ENCODE measurements at regions not wholly inside any gene's neighbourhood (a gene's known extent, or its start where the extent isn't known, plus 50 kb on each side); places are given as distances from the start of the nearest gene placed in this dataset.
A peak's percentile ranks its signal among the peaks of the same experiment; 100 is the strongest.
"Not testable (repeated sequence)": the region's sequence is repeated elsewhere in the genome, so short reads cannot be mapped to it uniquely, and the experiment has no call there.

DNA sequence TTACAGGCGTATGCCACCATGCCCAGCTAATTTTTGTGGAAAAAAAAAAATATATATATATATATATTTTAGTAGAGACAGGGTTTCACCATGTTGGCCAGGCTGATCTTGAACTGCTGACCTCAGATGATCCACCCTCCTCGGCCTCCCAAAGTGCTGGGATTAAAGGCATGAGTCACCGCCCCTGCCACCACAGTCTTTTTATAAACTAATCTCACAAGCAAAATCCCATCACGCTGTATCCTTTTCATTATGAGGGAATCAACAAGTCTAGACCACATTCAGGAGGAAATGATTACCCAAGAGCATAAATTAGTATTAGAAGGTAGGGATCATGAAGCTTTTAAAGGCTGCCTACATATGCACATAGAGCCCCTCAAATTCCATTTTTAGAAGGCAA, 210.6 kb upstream of the NBEA start:
- DNase-seq, result no peak

DNA sequence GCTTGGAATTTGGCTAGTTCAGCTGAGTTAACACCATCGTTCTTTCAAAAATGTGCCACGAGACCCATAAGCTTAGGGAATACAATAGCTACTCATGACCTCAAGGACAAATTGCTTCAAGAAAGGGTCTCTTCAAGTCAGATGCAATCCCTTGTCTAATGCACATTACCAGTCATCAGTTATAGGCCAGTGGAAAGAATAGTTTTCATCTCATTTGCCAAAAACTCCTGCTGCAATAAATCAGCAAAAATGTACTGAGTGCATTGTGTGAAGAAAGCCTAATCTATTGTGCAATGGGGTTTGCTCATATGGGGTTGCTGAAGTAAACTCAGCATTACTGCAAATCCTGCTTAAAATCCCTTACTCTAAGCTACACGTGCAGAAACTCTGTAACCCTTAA, 208.3 kb upstream of the NBEA start:
- DNase-seq, result no peak

DNA sequence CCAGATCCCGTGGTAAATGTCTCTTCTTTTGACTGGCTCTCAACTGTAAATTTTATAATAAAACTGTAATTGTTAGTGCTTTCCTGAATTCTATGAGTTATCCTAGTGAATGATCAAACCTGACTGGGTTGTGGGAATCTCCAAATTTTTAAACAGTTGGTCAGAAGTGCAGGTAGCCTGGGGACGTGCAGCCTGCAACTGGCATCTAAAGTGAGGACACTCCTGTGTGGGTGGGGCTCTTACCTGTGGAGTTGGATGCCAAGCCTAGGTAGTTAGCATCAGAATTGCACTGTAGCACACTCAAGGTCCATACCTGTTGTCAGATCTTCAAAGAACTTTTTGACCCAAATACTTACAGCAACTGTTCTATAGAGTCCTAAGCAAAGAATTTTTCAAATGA, 207.1 kb upstream of the NBEA start:
- DNase-seq, result no peak

DNA sequence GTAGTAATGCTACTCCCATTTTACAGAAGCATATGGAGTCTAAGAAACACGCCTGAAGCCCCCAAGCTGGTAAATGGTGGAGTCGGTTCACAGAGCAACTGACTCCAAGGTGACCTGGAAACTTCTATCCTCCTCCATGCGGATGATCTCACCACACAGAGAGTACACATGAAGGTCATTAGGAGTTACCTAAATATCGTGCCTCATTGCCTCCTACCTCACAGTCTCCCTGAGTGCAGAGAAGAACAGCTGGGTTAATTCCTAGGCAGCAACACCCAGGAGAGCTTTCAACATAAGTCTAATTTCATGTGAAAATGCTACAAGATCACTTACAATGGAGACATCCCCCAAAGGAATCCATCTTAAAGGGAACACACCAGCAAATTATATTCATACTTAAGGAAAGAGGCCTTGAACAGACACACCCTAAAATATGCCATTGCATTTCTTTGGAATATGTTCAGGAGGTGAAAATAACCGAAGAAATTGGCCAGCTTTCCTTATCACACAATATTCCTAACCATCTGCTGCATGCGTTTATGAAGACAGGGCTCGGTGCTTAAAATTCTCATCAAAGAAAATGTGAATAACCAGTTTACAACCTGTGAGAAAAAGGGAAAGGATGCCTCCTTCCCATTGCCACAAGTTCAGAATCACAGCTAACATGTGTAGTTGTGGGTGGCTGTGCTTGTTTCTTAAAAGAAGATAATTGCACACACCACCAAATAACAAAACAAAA, 203.6 kb upstream of the NBEA start:
- DNase-seq, result no peak

DNA sequence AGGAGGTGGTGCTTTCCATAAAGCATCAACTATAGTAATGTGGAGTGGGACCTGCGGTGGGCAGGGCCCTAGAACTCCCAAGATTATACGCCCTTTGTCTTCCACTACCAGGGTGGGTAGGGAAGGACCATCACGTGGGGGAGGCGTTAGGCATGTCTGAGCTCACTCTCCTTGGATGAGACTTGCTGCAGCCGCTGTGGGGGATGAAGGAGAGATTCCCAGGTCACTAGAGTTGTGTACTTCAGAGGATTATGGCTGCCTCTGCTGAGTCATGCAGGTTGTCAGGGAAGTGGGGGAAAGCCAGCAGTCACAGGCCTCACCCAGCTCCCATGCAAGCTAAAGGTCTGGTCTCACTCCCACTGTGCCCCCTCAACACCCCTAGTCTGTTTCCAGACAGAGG, 195.0 kb upstream of the NBEA start:
- DNase-seq, result not testable (repeated sequence)

DNA sequence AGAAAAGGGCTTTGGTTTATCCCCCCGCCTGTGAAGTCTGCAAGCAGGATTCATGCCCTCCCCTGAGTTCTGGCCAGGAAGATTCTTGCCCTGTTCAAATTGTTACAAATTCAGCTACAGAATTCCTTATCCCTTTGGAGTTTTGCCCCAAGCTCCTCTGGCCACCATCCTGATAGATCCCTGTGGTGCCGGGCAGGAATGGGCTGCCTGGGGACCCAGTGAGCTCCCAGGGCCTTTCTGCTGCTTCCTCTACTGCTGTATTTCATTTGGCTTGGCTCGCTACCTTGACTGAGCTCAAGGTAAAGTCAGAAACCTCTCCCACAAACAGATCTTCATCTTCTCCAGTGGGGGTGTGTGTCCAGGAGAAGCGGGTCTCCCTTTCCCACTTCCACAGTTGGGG, 194.6 kb upstream of the NBEA start:
- no peak for DNase-seq

DNA sequence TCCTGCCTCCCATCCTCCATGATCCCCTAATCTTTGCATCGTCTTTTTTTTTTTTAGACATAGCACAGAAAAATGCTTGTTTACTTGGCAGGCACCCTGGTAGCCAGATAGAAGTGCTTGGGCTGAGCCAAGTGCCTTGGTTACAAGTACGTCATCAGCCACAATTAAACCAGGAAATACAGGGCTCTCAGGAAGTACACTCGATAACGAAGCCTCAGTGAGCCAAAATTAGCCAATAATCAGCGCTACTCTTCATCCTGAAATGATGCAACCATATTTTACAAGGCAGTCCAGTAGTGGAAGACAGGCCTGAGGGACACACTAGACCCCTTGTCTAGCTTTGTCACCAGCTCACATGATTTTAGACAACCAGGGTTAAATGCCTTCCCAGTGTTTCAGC, 194.0 kb upstream of the NBEA start:
- peak; percentile 6 for DNase-seq

DNA sequence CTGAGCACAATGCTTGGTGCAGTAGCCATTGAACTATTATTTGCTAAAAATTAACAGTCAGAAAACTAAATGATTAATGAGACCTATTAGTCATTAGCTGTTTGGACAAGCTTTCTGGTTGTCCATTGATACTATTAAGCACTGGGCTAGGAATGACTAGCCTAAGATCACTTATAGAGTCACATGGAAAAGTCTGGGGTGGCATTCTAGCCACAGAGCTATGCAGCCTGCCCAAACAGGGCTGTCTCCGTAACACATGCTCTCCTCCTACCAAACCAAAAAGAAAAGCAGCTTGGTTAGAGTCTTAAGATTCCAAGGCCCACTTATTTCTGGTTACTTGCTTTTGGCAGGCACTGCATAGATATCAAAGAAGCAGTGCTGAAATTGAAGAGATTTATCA, 193.5 kb upstream of the NBEA start:
- no peak for DNase-seq

DNA sequence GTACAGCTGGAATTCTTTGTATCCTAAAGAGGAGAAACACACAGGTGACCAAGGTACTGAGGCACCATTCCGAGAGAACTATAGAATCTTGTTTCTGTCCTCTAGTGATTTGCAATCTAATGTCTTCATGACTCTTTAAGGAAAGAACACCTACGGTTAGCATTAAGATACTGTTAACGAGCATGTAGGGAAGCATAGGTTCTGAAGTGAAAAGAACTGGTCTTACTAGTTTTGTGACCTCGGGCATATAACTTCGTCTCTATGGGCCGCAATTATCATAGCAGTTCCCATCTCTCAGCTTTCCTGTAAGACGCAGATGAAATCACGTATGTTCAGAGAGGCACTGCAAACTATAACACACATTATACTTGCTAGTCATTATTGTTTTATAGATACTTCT, 193.0 kb upstream of the NBEA start:
- DNase-seq, result no peak

DNA sequence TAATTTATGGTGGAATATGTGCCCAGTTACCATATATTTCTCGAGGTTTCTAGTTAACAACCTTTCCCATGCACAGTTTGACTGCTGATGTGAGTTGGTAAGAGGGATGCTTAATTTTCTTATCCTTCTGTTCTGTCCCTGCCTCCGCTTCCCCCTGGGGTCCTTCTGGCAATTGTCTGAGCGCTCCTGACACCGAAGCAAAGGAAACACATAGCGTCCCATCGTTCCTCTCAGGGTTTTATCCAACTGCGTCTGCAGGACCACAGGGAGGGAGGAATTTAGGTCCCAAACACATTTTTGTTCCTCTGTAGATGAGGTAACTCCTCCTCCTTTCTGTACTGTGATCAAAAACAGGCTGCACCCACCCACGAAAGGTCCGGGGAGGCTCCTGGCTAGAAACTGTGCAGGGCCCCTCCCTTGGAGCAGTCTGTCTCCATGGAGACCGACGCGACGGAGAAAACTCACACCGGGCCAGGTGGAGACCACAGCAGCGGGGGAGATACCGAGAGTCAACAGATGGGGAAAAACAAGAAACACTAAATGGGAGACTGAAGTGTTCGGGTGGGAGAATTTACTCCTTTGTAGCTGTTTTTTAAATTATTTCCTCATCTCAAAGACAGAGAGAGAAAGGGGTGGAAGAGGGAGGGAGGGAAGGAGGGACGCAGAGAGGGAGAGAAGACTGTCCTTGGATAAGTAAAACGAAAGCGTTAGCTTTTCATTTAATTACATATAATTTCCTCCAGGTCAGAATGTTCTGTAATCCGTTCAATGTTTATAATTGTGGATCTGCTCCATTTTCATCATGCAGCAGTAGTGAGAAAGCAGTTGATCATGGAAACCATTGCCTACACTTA, 191.8 kb upstream of the NBEA start:
- DNase-seq, result no peak

DNA sequence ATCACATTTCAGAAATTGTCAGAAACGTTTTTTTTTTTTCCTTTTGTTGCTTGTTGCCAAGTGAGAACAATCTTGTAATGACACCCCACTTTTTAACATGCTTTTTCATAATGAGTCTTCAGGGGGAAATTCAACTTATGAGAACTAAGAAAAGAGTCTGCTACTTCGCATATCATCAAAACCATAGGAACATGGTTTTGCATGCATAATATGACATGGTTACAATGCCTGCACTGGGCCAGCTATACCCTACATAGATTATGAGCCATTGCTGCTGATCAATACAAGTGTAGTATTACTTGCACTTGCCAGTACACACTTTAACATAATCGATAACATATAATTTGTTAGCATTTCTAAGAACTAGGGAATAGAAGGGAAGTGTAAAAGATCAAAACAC, 191.0 kb upstream of the NBEA start:
- DNase-seq, result no peak

DNA sequence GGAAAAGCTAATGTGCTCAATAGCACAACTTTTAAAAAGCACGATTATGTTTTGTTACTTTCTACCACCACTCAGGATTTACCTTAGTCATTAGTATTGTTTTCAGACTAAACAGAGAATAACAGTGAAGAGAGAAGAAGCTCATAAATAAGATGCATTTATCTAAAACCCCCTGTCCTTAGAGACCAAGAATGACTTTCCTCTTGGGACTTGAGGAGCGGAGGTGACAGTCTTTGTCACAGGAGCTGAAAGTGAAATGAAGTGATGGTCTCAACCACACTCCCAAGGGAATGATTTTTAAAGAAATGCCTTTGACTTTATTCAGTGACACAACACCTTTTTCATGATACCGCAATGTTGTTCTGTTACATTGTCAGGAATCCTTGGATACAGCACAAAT, 190.6 kb upstream of the NBEA start:
- DNase-seq, result no peak

DNA sequence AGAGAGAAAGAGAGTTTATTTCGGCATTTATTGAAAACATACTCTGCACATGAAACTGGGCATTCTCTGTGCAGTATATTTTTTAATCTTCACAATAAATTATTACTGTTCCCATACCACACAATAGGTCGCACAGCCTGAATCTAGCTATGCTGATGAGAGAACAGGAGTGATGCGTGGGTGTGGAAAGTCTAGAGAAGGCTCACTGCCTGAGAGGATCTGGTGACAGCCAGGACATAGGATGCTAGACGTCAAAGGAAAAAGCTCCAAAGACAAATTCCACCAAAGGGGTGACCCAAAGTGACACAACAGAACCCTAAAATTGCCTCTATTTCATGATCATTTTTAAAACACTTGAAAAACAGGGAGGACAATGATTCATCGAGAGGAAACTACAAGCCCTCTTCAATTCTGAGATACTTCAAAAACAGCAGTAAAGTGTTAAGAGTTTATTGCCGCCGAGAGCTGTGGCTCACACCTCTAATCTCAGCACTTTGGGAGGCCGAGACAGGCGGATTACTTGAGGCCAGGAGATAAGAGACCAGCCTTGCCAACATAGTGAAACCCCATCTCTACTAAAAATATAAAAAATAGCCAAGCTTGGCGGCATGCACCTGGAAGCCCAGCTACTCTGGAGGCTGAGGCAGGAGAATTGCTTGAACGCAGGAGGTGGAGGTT, 189.6 kb upstream of the NBEA start:
- DNase-seq, result no peak

DNA sequence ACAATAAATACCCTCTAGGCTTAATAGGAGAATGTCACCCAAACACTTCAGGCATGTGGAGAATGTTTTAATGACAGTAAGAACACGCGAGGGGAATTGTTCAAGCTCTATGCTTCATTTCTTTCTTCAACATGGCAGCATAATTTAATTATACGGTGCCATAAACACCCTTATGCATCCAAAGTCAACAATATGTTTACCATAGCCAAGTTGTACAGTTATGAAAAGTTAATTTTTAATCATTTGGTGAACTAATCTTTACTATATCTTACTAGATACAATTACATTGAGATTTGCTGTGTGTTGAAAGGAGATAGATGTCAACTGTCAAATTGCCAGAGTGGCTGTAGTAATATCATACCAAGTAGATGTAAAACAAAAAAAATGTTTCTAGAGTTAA, 185.9 kb upstream of the NBEA start:
- DNase-seq, result no peak

DNA sequence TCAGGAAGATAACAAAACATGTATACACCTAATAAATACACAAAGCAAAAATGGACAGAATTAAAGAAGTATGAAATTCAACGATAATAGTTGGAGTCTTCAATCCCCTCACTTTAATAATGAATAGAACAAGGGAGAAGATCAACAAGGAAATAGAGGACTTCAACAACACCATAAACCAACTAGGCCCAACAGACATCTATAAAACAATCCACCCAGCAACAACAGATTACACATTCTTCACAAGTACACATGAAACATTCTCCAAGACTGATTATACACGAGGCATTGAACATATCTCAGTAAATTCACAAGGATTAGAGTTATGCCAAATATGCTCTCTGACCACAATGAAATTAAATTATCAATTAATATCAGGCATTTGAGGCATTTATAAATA, 185.5 kb upstream of the NBEA start:
- no peak for DNase-seq

DNA sequence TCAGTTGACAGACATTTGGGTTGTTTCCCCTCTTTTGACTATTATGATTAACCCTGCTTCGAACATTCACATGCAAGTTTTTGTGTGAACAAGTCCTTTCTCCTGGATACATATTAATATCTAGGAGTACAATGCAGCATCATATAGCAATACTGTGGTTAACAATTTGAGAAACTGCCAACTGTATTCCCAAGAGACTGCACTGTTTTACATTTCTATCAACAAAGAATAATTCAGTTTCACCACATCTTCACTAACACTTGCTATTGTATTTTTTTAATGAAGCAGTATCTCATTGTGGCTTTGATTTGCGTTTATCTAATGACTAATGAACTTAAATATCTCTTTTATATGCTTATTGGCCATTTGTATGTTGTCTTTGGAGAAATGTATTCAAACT, 184.6 kb upstream of the NBEA start:
- no peak for DNase-seq

DNA sequence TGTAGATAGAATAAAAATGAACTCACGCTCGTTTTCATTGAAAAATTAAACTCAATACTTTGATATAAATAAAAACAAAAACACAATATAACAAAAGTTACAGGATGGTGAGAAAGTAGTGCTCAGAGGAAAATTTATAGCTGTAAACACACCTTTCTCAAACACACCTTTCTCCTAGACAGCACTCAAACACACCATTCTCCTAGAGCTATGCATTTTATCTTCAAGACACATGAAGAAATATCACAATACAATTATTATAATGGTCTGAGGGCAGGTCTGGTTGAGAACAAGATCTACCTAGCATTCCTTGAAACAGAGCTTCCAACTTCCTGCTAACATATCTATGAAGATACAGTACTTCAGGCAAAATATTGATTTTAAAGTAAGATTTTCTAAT, 183.4 kb upstream of the NBEA start:
- no peak for DNase-seq

DNA sequence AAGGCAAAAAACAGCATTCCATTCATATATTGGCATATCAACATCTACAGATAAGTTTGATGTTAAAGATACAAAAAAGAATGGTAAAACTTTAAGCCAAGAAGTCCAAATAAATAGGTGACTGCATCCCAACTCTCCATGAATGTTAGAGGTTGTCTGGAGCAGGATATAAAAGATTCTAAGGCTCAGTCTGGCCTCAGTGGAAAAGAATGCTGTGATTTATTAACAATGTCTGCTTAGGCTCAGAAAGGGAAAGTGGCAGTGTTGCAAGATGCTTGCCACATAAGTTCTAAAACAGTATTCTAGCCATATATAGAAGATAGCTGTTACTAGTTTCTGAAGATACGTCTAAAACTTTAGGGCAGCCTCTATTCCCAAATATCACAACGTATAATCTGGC, 179.8 kb upstream of the NBEA start:
- DNase-seq, result no peak

DNA sequence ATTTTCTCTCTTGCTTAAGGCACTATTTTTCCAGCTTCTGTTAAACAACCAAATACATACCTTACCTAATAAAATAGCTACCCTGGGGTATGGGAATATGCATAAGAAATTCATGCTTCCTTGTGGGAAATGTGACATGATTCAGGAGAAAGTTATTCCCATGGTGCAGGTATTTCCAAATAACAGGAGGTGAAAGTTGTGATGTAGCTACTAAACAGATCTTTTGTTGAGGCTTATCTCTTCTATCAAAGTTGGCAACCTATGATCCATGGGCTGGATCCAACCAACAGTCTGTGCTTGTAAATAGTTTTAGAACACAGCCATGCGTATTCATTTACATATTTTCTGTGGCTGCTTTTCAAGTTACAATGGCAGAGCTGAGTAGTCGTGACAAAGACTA, 177.8 kb upstream of the NBEA start:
- no peak for DNase-seq

DNA sequence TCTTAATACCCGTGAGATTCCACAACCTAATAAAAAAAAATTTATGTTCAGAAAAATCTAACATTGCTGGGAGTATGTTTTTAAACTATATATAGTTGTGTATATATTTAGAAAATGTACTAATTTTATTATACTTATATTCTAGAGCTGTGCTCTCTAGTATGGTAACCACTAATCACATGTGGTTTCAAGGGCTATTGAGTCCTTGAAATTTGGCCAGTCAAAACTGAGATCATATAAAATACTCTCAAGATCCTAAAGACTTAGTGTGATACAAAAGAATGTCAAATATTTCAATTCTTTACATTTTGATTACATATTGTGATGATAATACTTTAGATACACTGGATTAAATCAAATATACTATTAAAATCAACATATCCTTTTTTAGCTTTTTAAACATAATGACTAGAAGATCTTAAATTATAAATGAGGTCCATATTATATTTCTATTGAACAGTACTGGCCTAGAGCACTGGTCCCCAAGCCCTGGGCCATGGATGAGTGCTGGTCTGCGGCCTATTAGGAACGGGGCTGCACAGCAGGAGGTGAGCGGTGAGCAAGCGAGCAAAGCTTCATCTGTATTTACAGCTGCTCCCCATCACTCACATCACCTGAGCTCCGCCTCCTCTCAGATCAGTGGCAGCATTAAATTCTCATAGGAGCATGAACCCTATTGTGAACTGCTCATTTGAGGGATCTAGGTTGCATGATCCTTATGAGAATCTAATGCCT, 176.5 kb upstream of the NBEA start:
- no peak for DNase-seq

DNA sequence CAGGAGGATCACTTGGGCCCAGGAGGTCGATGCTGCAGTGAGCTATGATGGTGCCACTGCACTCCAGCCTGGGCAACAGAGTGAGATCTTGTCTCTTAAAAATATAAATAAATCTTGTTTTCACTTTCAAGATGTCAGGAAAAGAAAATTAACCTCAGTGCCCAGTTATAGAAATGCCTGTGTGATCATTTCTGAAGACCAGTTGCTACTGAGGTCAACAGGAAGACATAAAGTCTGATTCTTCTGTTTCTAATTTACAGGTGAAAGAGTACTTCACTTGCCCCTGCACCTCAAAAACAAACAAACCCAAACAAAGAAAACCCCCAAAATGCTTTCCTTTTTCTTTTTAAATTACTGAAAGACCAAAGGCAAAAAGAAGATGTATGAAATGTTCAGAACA, 174.3 kb upstream of the NBEA start:
- DNase-seq, result no peak

DNA sequence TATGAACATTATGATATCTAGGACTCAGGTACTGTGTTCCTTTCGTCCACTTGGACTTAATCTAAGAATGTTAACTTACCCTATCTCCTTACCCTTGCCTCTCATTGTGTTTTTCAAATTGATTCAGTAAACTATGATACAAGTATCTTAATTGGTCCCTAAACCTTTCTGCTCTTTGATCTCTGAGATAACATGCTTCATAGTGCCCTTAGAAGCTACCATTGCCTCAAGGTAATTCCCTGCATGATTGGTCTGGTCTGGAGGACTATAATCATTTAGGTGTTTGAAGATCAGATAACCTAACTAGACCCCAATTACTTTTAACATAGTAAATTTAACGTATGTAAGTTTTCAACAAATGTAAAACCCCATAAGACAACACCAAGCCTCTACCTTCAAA, 169.9 kb upstream of the NBEA start:
- no peak for DNase-seq

DNA sequence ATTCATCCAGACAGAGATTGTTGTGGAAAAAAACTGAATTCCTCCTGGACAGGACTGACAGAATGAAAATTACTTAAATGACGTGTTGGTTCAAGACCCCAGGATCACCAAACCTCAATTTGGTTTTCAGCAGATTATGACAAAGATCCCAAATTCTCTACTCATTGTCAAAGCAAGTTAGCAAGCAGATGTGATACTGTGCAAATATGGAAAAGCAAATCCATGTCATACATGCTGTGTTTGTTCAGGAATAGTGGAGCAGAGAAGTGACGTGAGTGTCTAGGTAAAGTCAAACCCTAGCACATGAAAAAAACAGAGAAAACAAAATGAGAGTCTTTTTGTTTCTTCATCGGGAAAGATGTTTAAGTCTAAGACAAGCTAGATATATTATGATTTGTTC, 169.2 kb upstream of the NBEA start:
- no peak for DNase-seq

All from hematopoietic multipotent progenitor cell treated with erythropoietin and hydrocortisone succinate and interleukin-3 and kit ligand, for 4 days (in vitro differentiated cells).